ENCODE measurements at regions not wholly inside any gene's neighbourhood (a gene's known extent, or its start where the extent isn't known, plus 50 kb on each side); places are given as distances from the start of the nearest gene placed in this dataset.

DNA sequence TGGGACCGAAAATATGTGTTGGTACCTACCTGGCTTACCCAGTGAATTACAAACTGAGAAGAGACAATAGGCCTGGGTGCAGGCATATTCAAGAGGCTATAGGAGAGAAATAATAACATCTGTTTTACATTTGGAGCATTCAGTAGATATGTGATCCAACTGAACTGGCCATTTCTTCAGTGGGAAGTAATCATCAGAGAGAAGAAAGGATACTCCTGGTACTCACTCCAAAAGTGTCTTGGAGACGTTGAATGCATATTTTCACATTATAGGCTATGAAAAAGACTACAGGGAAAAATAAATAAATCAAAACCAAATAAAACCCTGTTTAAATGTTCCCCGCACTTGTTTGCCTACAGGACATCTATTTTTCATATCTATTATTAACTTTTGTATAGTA lies 1680.3 kb downstream of the REEP3 start:
- ChIA-PET POLR2A (no interaction called here), CTCF (no interaction called here)
- Histone ChIP-seq H3K4me3 (ENCODE audit: low read depth, low read length) (no peak overlapping the region), H3K4me1 (ENCODE audit: control insufficient read depth, insufficient read depth, low read length) (no peaks in the 10 kb centered on the region), H3K36me3 (ENCODE audit: control insufficient read depth in 2 of 2, insufficient read depth in 1 of 2, low read length in 2 of 2) (no peaks in the 10 kb centered on the region), H3K9me3 (ENCODE audit: control insufficient read depth, insufficient read depth, low read depth, low read length) (no peaks in the 10 kb centered on the region), H3K27ac (ENCODE audit: extremely low read depth, low read depth, low read length) (no peak overlapping the region)
- no peak for TF ChIP-seq ZNF585B (tag by site-specific recombination; IDR thresholded peaks at IDR 0.05)
- TF ChIP-seq ZNF768 (tag by site-specific recombination; IDR thresholded peaks at IDR 0.05): no peak
- TF ChIP-seq ZBTB17 (tag by site-specific recombination; IDR thresholded peaks at IDR 0.05): no peak
- TF ChIP-seq ZNF202 (tag by site-specific recombination; IDR thresholded peaks at IDR 0.05; ENCODE audit: borderline replicate concordance): no peak
- TF ChIP-seq ZBTB48 (tag by site-specific recombination; IDR thresholded peaks at IDR 0.05): no peak
- TF ChIP-seq SCRT1 (tag by site-specific recombination; IDR thresholded peaks at IDR 0.05; ENCODE audit: borderline replicate concordance): no peak
- no peak for TF ChIP-seq ZNF16 (tag by site-specific recombination; IDR thresholded peaks at IDR 0.05; ENCODE audit: low read depth)
- TF ChIP-seq, protein P1, sequence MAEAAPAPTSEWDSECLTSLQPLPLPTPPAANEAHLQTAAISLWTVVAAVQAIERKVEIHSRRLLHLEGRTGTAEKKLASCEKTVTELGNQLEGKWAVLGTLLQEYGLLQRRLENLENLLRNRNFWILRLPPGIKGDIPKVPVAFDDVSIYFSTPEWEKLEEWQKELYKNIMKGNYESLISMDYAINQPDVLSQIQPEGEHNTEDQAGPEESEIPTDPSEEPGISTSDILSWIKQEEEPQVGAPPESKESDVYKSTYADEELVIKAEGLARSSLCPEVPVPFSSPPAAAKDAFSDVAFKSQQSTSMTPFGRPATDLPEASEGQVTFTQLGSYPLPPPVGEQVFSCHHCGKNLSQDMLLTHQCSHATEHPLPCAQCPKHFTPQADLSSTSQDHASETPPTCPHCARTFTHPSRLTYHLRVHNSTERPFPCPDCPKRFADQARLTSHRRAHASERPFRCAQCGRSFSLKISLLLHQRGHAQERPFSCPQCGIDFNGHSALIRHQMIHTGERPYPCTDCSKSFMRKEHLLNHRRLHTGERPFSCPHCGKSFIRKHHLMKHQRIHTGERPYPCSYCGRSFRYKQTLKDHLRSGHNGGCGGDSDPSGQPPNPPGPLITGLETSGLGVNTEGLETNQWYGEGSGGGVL (tag by site-specific recombination; IDR thresholded peaks at IDR 0.05): no peak
- TF ChIP-seq ZNF2 (tag by site-specific recombination; IDR thresholded peaks at IDR 0.05): no peak
- TF ChIP-seq, protein P2, sequence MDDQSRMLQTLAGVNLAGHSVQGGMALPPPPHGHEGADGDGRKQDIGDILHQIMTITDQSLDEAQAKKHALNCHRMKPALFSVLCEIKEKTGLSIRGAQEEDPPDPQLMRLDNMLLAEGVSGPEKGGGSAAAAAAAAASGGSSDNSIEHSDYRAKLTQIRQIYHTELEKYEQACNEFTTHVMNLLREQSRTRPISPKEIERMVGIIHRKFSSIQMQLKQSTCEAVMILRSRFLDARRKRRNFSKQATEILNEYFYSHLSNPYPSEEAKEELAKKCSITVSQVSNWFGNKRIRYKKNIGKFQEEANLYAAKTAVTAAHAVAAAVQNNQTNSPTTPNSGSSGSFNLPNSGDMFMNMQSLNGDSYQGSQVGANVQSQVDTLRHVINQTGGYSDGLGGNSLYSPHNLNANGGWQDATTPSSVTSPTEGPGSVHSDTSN (CRISPR knock-in tag; IDR thresholded peaks at IDR 0.05): no peak
- no peak for TF ChIP-seq GLI4 (tag by site-specific recombination; IDR thresholded peaks at IDR 0.05)
- TF ChIP-seq ZNF571 (tag by site-specific recombination; IDR thresholded peaks at IDR 0.05): no peak
- TF ChIP-seq ZNF23 (tag by site-specific recombination; IDR thresholded peaks at IDR 0.05; ENCODE audit: borderline replicate concordance): no peak
- TF ChIP-seq, protein P3, sequence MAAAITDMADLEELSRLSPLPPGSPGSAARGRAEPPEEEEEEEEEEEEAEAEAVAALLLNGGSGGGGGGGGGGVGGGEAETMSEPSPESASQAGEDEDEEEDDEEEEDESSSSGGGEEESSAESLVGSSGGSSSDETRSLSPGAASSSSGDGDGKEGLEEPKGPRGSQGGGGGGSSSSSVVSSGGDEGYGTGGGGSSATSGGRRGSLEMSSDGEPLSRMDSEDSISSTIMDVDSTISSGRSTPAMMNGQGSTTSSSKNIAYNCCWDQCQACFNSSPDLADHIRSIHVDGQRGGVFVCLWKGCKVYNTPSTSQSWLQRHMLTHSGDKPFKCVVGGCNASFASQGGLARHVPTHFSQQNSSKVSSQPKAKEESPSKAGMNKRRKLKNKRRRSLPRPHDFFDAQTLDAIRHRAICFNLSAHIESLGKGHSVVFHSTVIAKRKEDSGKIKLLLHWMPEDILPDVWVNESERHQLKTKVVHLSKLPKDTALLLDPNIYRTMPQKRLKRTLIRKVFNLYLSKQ (tag by site-specific recombination; IDR thresholded peaks at IDR 0.05; ENCODE audit: borderline replicate concordance): no peak
- TF ChIP-seq HOXC10 (CRISPR knock-in tag; IDR thresholded peaks at IDR 0.05): no peak
- TF ChIP-seq, protein P4, sequence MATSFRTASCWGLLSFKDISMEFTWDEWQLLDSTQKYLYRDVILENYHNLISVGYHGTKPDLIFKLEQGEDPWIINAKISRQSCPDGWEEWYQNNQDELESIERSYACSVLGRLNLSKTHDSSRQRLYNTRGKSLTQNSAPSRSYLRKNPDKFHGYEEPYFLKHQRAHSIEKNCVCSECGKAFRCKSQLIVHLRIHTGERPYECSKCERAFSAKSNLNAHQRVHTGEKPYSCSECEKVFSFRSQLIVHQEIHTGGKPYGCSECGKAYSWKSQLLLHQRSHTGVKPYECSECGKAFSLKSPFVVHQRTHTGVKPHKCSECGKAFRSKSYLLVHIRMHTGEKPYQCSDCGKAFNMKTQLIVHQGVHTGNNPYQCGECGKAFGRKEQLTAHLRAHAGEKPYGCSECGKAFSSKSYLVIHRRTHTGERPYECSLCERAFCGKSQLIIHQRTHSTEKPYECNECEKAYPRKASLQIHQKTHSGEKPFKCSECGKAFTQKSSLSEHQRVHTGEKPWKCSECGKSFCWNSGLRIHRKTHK (tag by site-specific recombination; IDR thresholded peaks at IDR 0.05): no peak
- no peak for TF ChIP-seq ZNF658 (tag by site-specific recombination; IDR thresholded peaks at IDR 0.05)
- no peak for TF ChIP-seq ZNF133 (tag by site-specific recombination; IDR thresholded peaks at IDR 0.05)
- no peak for TF ChIP-seq ZNF626 (tag by site-specific recombination; IDR thresholded peaks at IDR 0.05)
- TF ChIP-seq, protein P5, sequence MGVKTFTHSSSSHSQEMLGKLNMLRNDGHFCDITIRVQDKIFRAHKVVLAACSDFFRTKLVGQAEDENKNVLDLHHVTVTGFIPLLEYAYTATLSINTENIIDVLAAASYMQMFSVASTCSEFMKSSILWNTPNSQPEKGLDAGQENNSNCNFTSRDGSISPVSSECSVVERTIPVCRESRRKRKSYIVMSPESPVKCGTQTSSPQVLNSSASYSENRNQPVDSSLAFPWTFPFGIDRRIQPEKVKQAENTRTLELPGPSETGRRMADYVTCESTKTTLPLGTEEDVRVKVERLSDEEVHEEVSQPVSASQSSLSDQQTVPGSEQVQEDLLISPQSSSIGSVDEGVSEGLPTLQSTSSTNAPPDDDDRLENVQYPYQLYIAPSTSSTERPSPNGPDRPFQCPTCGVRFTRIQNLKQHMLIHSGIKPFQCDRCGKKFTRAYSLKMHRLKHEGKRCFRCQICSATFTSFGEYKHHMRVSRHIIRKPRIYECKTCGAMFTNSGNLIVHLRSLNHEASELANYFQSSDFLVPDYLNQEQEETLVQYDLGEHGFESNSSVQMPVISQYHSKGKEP (tag by site-specific recombination; IDR thresholded peaks at IDR 0.05): no peak
